ENCODE measurements at regions not wholly inside any gene's neighbourhood (a gene's known extent, or its start where the extent isn't known, plus 50 kb on each side); places are given as distances from the start of the nearest gene placed in this dataset.

DNA sequence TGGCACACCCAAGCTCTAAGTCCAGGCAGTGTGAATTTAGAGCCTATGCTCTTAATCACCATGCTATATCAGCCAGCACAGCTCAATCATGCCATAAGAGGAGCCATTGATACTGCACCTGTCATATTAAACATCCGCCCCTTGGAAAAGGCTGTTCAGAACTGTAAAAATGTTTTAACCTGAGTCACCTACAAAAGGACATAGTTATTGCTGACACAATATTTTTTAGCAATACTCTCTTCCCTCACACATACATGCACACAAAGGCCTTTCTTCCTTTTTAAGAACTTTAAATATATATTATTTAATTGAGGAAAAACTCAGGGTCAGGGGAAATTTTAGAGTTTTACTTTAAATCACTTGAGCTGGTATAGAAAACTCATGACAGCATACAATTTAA is 83.5 kb upstream of the ATXN7L3B start:
- H3K9me3 ChIP-seq (ENCODE audit: low read depth, low read length), result no peaks in the 10 kb centered on the region
- H3K4me3 ChIP-seq (ENCODE audit: insufficient read depth, low read length), result no peak overlapping the region
- no peaks in the 10 kb centered on the region for H3K4me1 ChIP-seq (ENCODE audit: insufficient read depth, low read length)
- no peaks in the 10 kb centered on the region for H3K27me3 ChIP-seq (ENCODE audit: insufficient read depth, low read length)
- no peaks in the 10 kb centered on the region for H3K36me3 ChIP-seq (ENCODE audit: insufficient read depth, low read length)
- no peak overlapping the region for H2AFZ ChIP-seq (ENCODE audit: low read length)
- H3K79me2 ChIP-seq (ENCODE audit: insufficient read depth, low read length), result no peaks in the 10 kb centered on the region
- no peak overlapping the region for H3K4me2 ChIP-seq (ENCODE audit: insufficient read depth, low read length)
- H4K20me1 ChIP-seq (ENCODE audit: insufficient read depth, low read length), result no peaks in the 10 kb centered on the region
- TF ChIP-seq, protein P1, sequence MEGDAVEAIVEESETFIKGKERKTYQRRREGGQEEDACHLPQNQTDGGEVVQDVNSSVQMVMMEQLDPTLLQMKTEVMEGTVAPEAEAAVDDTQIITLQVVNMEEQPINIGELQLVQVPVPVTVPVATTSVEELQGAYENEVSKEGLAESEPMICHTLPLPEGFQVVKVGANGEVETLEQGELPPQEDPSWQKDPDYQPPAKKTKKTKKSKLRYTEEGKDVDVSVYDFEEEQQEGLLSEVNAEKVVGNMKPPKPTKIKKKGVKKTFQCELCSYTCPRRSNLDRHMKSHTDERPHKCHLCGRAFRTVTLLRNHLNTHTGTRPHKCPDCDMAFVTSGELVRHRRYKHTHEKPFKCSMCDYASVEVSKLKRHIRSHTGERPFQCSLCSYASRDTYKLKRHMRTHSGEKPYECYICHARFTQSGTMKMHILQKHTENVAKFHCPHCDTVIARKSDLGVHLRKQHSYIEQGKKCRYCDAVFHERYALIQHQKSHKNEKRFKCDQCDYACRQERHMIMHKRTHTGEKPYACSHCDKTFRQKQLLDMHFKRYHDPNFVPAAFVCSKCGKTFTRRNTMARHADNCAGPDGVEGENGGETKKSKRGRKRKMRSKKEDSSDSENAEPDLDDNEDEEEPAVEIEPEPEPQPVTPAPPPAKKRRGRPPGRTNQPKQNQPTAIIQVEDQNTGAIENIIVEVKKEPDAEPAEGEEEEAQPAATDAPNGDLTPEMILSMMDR (IDR thresholded peaks at IDR 0.05; ENCODE audit: extremely low read depth, low read depth, low read length), result no peak
- H3K27ac ChIP-seq (ENCODE audit: low read depth, low read length), result no peak overlapping the region
- no peak for DNase-seq (ENCODE audit: insufficient read length, low spot score, missing footprints)

DNA sequence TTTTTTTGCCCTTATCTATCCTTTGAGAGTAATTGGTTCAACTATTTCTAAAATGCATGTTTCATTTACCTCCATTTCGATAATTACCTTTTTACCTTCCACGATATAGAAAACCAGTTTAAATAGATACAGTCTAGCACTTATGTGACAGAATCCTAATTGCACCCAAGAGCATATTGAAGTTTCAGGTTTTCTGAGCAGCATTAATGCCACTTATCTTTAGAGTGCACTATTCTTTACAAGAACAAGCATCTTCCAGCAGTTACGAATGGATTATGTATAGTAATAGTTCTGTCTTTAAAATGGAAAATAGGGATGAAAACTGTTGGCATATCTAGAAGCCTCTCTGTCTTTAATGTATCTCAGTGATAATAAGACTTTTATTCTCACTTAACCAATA is 82.2 kb upstream of the ATXN7L3B start:
- Histone ChIP-seq H4K20me1 (ENCODE audit: insufficient read depth, low read length) (no peaks in the 10 kb centered on the region), H3K27me3 (ENCODE audit: insufficient read depth, low read length) (no peaks in the 10 kb centered on the region), H3K4me3 (ENCODE audit: insufficient read depth, low read length) (no peak overlapping the region), H3K4me1 (ENCODE audit: insufficient read depth, low read length) (no peaks in the 10 kb centered on the region), H3K27ac (ENCODE audit: low read depth, low read length) (no peak overlapping the region), H3K4me2 (ENCODE audit: insufficient read depth, low read length) (no peak overlapping the region), H3K36me3 (ENCODE audit: insufficient read depth, low read length) (no peaks in the 10 kb centered on the region), H3K9me3 (ENCODE audit: low read depth, low read length) (no peaks in the 10 kb centered on the region), H2AFZ (ENCODE audit: low read length) (no peak overlapping the region), H3K79me2 (ENCODE audit: insufficient read depth, low read length) (no peaks in the 10 kb centered on the region)
- TF ChIP-seq, protein P1 (IDR thresholded peaks at IDR 0.05; ENCODE audit: extremely low read depth, low read depth, low read length), result no peak
- no peak for DNase-seq (ENCODE audit: insufficient read length, low spot score, missing footprints)

DNA sequence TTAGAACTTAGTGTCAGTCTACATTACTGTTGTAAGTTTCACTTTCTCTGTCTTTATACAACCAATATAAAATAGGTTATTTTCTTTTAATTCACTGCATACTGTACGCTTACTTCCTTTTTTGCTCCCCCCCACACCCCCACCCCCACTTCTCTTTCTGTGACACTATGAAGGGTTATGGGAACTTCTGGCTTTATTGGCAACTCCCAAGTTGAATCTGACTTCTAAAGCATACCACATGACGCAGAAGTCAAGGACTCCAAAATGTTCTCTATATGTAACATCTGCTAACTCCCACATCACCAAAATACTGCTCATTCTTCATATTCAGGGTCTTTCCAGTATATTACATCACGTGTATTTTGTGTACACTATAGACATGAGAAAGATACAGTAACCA is 81.2 kb upstream of the ATXN7L3B start:
- no peak overlapping the region for H3K4me3 ChIP-seq (ENCODE audit: insufficient read depth, low read length)
- H3K4me2 ChIP-seq (ENCODE audit: insufficient read depth, low read length), result no peak overlapping the region
- H3K27me3 ChIP-seq (ENCODE audit: insufficient read depth, low read length), result no peaks in the 10 kb centered on the region
- no peaks in the 10 kb centered on the region for H3K9me3 ChIP-seq (ENCODE audit: low read depth, low read length)
- no peaks in the 10 kb centered on the region for H3K36me3 ChIP-seq (ENCODE audit: insufficient read depth, low read length)
- H3K27ac ChIP-seq (ENCODE audit: low read depth, low read length), result no peak overlapping the region
- H4K20me1 ChIP-seq (ENCODE audit: insufficient read depth, low read length), result no peaks in the 10 kb centered on the region
- no peak overlapping the region for H2AFZ ChIP-seq (ENCODE audit: low read length)
- no peaks in the 10 kb centered on the region for H3K4me1 ChIP-seq (ENCODE audit: insufficient read depth, low read length)
- TF ChIP-seq, protein P1 (IDR thresholded peaks at IDR 0.05; ENCODE audit: extremely low read depth, low read depth, low read length), result no peak
- no peaks in the 10 kb centered on the region for H3K79me2 ChIP-seq (ENCODE audit: insufficient read depth, low read length)
- no peak for DNase-seq (ENCODE audit: insufficient read length, low spot score, missing footprints)

DNA sequence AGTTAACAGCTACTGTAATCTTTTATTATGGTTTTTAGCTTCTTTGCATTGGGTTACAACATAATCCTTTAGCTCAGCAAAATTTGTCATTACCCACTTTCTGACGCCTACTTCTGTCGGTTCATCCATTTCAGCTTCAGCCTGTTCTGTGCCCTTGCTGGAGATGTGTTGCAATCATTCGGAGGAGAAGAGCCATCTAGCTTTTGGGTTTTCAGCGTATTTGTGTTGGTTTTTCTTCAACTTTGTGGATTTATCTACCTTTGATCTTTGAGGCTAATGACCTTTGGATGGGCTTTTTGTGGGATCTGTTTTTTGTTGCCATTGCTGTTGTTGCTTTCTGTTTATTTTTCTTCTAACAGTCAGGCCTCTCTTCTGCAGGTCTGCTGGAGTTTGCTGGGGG is 69.2 kb upstream of the ATXN7L3B start:
- Histone ChIP-seq H3K4me3 (ENCODE audit: insufficient read depth, low read length) (no peak overlapping the region), H3K36me3 (ENCODE audit: insufficient read depth, low read length) (no peaks in the 10 kb centered on the region), H3K4me1 (ENCODE audit: insufficient read depth, low read length) (no peaks in the 10 kb centered on the region), H3K79me2 (ENCODE audit: insufficient read depth, low read length) (no peaks in the 10 kb centered on the region), H3K27ac (ENCODE audit: low read depth, low read length) (no peak overlapping the region), H3K9me3 (ENCODE audit: low read depth, low read length) (no peaks in the 10 kb centered on the region), H2AFZ (ENCODE audit: low read length) (no peak overlapping the region), H3K4me2 (ENCODE audit: insufficient read depth, low read length) (no peak overlapping the region), H3K27me3 (ENCODE audit: insufficient read depth, low read length) (no peaks in the 10 kb centered on the region), H4K20me1 (ENCODE audit: insufficient read depth, low read length) (no peaks in the 10 kb centered on the region)
- DNase-seq (ENCODE audit: insufficient read length, low spot score, missing footprints), result no peak
- TF ChIP-seq, protein P1 (IDR thresholded peaks at IDR 0.05; ENCODE audit: extremely low read depth, low read depth, low read length), result no peak

All from osteoblast (primary cell).